Mucosa of descending colon (tissue), 3 donors: ENCODE measurements at regions not wholly inside any gene's neighbourhood (a gene's known extent, or its start where the extent isn't known, plus 50 kb on each side); places are given as distances from the start of the nearest gene placed in this dataset.

Experiments
- ATAC-seq: fragments of 200-7000 bp; cut with Tn5 transposase; one replicate; pipeline ENCODE4 v1.9.1; 2020; ENCODE audit warnings: mild to moderate bottlenecking, moderate library complexity
- DNase-seq, 3 donors: peaks; one replicate each; pipeline ENCODE4 v3.0.0-alpha.2; 2020
- H3K36me3 ChIP-seq: fragments of 200-600 bp; one replicate; pipeline ENCODE4 v1.8.0; 2021; ENCODE audit warnings: low read depth, mild to moderate bottlenecking
- H3K4me1 ChIP-seq: fragments of 200-600 bp; one replicate; pipeline ENCODE4 v1.8.0; 2021; ENCODE audit warnings: low read depth, mild to moderate bottlenecking
- H3K4me3 ChIP-seq: fragments of 200-600 bp; one replicate; pipeline ENCODE4 v1.8.0; 2021; ENCODE audit warnings: mild to moderate bottlenecking
- H3K9me3 ChIP-seq: fragments of 200-600 bp; one replicate; pipeline ENCODE4 v1.8.0; 2021; ENCODE audit warnings: mild to moderate bottlenecking
- CTCF ChIP-seq: fragments of 200-600 bp; IDR thresholded peaks from one replicate; pipeline ENCODE4 v1.8.0; 2022; ENCODE audit warnings: antibody characterized with exemption, mild to moderate bottlenecking
- intact Hi-C, 2 donors: fragments of 100-400 bp; cut with DNase I in 1 of 2; cut with micrococcal nuclease in 1 of 2; formaldehyde crosslinking; loops; one replicate each; pipeline versions ENCODE4 v1.11.0 to v1.11.1; 2022; cut with DNase I, micrococcal nuclease
- donor health status: DM: no; HTN: no; CAD: no; lungs with moderate emphysema.
- donor health status: DM: no; HTN: no; CAD: no.
- donor health status: DM: no; HTN: yes; CAD: no.

- no peak for TF ChIP-seq CTCF
- H3K9me3 ChIP-seq = peaks cover 16% of the 10 kb centered on the region
- no peaks in the 10 kb centered on the region for H3K4me1 ChIP-seq
- intact Hi-C loops = no loop called here
- ATAC-seq (no peak), DNase-seq (no peak)
- no peaks in the 10 kb centered on the region for H3K36me3 ChIP-seq
- H3K4me3 ChIP-seq = no peak overlapping the region
These were observed 653.3 kb downstream of the ARAP2 start for GRCh38 chr4:35591035-35591434.

- no peak for TF ChIP-seq CTCF
- ATAC-seq (no peak), DNase-seq (no peak)
- no peak overlapping the region for H3K4me3 ChIP-seq
- no peaks in the 10 kb centered on the region for H3K36me3 ChIP-seq
- H3K4me1 ChIP-seq = no peaks in the 10 kb centered on the region
- intact Hi-C loops = no loop called here
- H3K9me3 ChIP-seq = peaks cover 25% of the 10 kb centered on the region
These were observed 640.1 kb downstream of the ARAP2 start for GRCh38 chr4:35604252-35604651.

GRCh38 chr4:35604724-35605123, 639.6 kb downstream of the ARAP2 start:
- intact Hi-C loops = no loop called here
- no peaks in the 10 kb centered on the region for H3K4me1 ChIP-seq
- no peak overlapping the region for H3K4me3 ChIP-seq
- DNase-seq (no peak), ATAC-seq (no peak)
- H3K36me3 ChIP-seq = no peaks in the 10 kb centered on the region
- no peak for TF ChIP-seq CTCF
- H3K9me3 ChIP-seq = peaks cover 22% of the 10 kb centered on the region

GRCh38 chr4:35608205-35608604, 636.1 kb downstream of the ARAP2 start:
- H3K4me1 ChIP-seq = no peaks in the 10 kb centered on the region
- ATAC-seq = no peak
- no peaks in the 10 kb centered on the region for H3K36me3 ChIP-seq
- no peak for DNase-seq
- intact Hi-C loops = no loop called here
- peaks cover 20% of the 10 kb centered on the region for H3K9me3 ChIP-seq
- no peak overlapping the region for H3K4me3 ChIP-seq
- no peak for TF ChIP-seq CTCF

- TF ChIP-seq CTCF = no peak
- DNase-seq = no peak
- intact Hi-C loops = no loop called here
- no peak for ATAC-seq
- Histone ChIP-seq H3K36me3 (no peaks in the 10 kb centered on the region), H3K4me1 (no peaks in the 10 kb centered on the region), H3K9me3 (peaks cover 8% of the 10 kb centered on the region), H3K4me3 (no peak overlapping the region)
These were observed 630.2 kb downstream of the ARAP2 start for GRCh38 chr4:35614120-35614519.

GRCh38 chr4:35639929-35640328, 604.4 kb downstream of the ARAP2 start:
- ATAC-seq = no peak

More at GRCh38 chr4:35639929-35640328, 604.4 kb downstream of the ARAP2 start:
- intact Hi-C loops = no loop called here
- Histone ChIP-seq H3K9me3 (peaks cover 17% of the 10 kb centered on the region), H3K36me3 (no peaks in the 10 kb centered on the region), H3K4me3 (no peak overlapping the region), H3K4me1 (no peaks in the 10 kb centered on the region)
- no peak for DNase-seq
- no peak for TF ChIP-seq CTCF
